Osteoblast (primary cell): ENCODE measurements at regions not wholly inside any gene's neighbourhood (a gene's known extent, or its start where the extent isn't known, plus 50 kb on each side); places are given as distances from the start of the nearest gene placed in this dataset.
"Not testable (repeated sequence)": the region's sequence is repeated elsewhere in the genome, so short reads cannot be mapped to it uniquely, and the experiment has no call there.

Experiments
- DNase-seq: peaks from one replicate; pipeline ENCODE4 v3.0.0; 2011; ENCODE audit warnings: low spot score, mixed read lengths; ENCODE audit not compliant: insufficient read length; ENCODE audit errors: missing footprints
- H2AFZ ChIP-seq: 2 replicates; pipeline ENCODE4 v1.6.0; 2011; ENCODE audit warnings: mild to moderate bottlenecking, low read length
- H3K27ac ChIP-seq: 2 replicates; pipeline ENCODE4 v1.5.1; 2011; ENCODE audit warnings: mild to moderate bottlenecking, low read depth, low read length, moderate library complexity
- H3K27me3 ChIP-seq: 2 replicates; pipeline ENCODE4 v1.6.0; 2012; ENCODE audit warnings: mild to moderate bottlenecking, control low read depth, inconsistent platforms, low read length, moderate library complexity; ENCODE audit not compliant: insufficient read depth
- H3K36me3 ChIP-seq: 2 replicates; pipeline ENCODE4 v1.5.1; 2011; ENCODE audit warnings: mild to moderate bottlenecking, low read length, control low read depth, moderate library complexity; ENCODE audit not compliant: insufficient read depth
- H3K4me1 ChIP-seq: 2 replicates; pipeline ENCODE4 v1.5.1; 2011; ENCODE audit warnings: mild to moderate bottlenecking, low read length, control low read depth, moderate library complexity; ENCODE audit not compliant: insufficient read depth
- H3K4me2 ChIP-seq: 2 replicates; pipeline ENCODE4 v1.6.0; 2011; ENCODE audit warnings: mild to moderate bottlenecking, low read length; ENCODE audit not compliant: insufficient read depth
- H3K4me3 ChIP-seq: fragments of 200-600 bp; sonication (generic); 3 replicates; pipeline ENCODE4 v1.5.1; 2012; ENCODE audit warnings: mild to moderate bottlenecking, low read length, inconsistent platforms; ENCODE audit not compliant: insufficient read depth
- H3K79me2 ChIP-seq: 2 replicates; pipeline ENCODE4 v1.6.0; 2012; ENCODE audit warnings: mild to moderate bottlenecking, low read length, control low read depth, inconsistent platforms; ENCODE audit not compliant: insufficient read depth
- H3K9me3 ChIP-seq: 2 replicates; pipeline ENCODE4 v1.5.1; 2011; ENCODE audit warnings: low read depth, low read length, control low read depth
- H4K20me1 ChIP-seq: 2 replicates; pipeline ENCODE4 v1.6.0; 2012; ENCODE audit warnings: mild to moderate bottlenecking, low read length, control low read depth; ENCODE audit not compliant: insufficient read depth
- TF ChIP-seq, protein P1 (sequence below): IDR thresholded peaks from 2 replicates; pipeline ENCODE4 v1.5.1; 2011; ENCODE audit warnings: mild to moderate bottlenecking, low read depth, low read length, moderate library complexity; ENCODE audit errors: extremely low read depth

DNA sequence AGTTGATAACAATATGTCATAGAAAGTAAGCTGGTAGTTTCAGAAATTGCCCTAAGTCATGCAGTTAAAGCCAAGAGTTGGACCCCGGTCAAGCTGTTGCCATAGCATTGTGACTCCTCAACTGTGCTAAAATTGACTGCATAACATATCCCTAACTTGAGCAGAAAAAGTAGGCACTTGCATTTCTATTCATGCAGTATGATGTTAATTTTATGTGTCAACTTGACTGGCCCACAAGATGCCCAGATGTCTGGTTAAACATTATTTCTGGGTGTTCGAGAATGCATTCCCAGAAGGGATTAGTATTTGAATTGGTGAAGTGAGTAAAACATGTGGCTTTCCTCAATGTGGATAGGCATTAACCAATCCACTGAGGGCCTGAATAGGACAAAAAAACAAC is 136.4 kb downstream of the GPR63 start:
- Histone ChIP-seq H3K79me2 (no peaks in the 10 kb centered on the region), H3K9me3 (no peaks in the 10 kb centered on the region), H3K4me2 (no peak overlapping the region), H4K20me1 (no peaks in the 10 kb centered on the region), H2AFZ (no peak overlapping the region), H3K27ac (no peak overlapping the region), H3K27me3 (no peaks in the 10 kb centered on the region), H3K4me1 (no peaks in the 10 kb centered on the region), H3K36me3 (no peaks in the 10 kb centered on the region), H3K4me3 (no peak overlapping the region)
- no peak for DNase-seq
- TF ChIP-seq, protein P1, sequence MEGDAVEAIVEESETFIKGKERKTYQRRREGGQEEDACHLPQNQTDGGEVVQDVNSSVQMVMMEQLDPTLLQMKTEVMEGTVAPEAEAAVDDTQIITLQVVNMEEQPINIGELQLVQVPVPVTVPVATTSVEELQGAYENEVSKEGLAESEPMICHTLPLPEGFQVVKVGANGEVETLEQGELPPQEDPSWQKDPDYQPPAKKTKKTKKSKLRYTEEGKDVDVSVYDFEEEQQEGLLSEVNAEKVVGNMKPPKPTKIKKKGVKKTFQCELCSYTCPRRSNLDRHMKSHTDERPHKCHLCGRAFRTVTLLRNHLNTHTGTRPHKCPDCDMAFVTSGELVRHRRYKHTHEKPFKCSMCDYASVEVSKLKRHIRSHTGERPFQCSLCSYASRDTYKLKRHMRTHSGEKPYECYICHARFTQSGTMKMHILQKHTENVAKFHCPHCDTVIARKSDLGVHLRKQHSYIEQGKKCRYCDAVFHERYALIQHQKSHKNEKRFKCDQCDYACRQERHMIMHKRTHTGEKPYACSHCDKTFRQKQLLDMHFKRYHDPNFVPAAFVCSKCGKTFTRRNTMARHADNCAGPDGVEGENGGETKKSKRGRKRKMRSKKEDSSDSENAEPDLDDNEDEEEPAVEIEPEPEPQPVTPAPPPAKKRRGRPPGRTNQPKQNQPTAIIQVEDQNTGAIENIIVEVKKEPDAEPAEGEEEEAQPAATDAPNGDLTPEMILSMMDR: no peak

DNA sequence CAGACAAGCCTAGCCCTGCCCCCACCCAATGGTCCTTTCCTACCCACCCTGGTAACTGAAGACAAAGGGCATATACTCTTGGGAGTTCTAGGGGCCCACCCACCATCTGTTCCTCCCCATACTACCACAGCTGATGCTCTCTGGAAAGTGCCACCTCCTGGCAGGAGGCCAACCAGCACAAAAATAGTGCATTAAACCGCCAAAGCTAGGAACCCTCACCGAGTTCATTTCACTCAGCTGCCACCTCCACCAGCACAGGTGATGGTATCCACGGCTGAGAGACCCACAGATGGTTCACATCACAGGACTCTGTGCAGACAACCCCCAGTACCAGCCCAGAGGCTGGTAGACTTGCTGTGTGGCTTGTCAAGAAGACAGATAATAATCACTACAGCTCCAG is 131.5 kb downstream of the FHL5 start:
- H3K79me2 ChIP-seq, H3K4me1 ChIP-seq, H3K4me2 ChIP-seq, H2AFZ ChIP-seq, H3K27ac ChIP-seq, H3K9me3 ChIP-seq, H4K20me1 ChIP-seq, DNase-seq, H3K4me3 ChIP-seq, H3K27me3 ChIP-seq, H3K36me3 ChIP-seq: not testable (repeated sequence)

DNA sequence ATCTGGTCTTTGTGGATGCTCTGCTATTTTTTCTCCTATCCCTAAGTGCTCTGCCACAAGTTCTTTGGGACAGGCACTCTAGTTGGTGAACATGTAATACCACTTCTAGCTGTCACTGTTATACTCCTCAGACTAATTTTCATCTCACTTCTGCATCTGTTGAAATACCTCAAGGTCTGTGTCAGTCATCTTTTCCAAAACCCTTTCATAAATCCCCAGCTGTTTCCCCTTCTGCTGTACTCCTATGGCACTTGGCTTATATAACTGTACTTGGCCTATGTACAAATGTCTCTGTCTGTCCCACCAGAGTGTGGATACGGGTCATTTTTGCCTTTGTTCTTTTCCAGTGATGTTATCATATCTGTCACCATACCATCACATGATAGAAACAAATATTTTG is 124.2 kb downstream of the FHL5 start:
- TF ChIP-seq, protein P1: no peak
- H3K27ac ChIP-seq: no peak overlapping the region
- no peaks in the 10 kb centered on the region for H3K27me3 ChIP-seq
- H3K4me3 ChIP-seq: no peak overlapping the region
- H4K20me1 ChIP-seq: no peaks in the 10 kb centered on the region
- DNase-seq: no peak
- no peaks in the 10 kb centered on the region for H3K9me3 ChIP-seq
- H3K4me1 ChIP-seq: no peaks in the 10 kb centered on the region
- no peak overlapping the region for H2AFZ ChIP-seq
- H3K36me3 ChIP-seq: no peaks in the 10 kb centered on the region
- no peak overlapping the region for H3K4me2 ChIP-seq
- H3K79me2 ChIP-seq: no peaks in the 10 kb centered on the region

DNA sequence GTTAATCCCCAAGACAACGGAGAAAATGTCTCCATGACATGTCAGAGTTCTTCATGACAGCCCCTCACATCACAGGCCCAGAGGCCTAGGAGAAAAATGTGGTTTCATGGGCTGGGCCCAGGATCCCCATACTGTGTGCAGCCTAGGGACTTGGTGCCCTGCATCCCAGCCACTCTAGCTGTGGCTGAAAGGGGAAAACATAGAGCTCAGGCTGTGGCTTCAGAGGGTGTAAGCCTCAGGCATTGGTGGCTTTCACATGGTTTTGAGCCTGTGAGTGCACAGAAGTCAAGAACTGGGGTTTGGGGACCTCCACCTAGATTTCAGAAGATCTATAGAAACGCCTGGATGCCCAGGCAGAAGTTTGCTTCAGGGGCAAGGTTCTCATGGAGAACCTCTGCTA is 122.8 kb downstream of the FHL5 start:
- Histone ChIP-seq H2AFZ (no peak overlapping the region), H3K79me2 (no peaks in the 10 kb centered on the region), H3K27me3 (no peaks in the 10 kb centered on the region), H3K4me2 (no peak overlapping the region), H4K20me1 (no peaks in the 10 kb centered on the region), H3K9me3 (no peaks in the 10 kb centered on the region), H3K4me3 (no peak overlapping the region), H3K27ac (no peak overlapping the region), H3K4me1 (no peaks in the 10 kb centered on the region), H3K36me3 (no peaks in the 10 kb centered on the region)
- no peak for DNase-seq
- TF ChIP-seq, protein P1: no peak
